BJ (cell line): ENCODE measurements at regions not wholly inside any gene's neighbourhood (a gene's known extent, or its start where the extent isn't known, plus 50 kb on each side); places are given as distances from the start of the nearest gene placed in this dataset.

Experiments used
- CTCF ChIA-PET: fragments of 350-600 bp; formaldehyde crosslinking; extraction: SDS; loops from one replicate; lab custom pipeline; 2021; ENCODE audit warnings: antibody characterized with exemption, inconsistent platforms; lab: Yijun Ruan, JAX
- POLR2A ChIA-PET: fragments of 300-600 bp; sonication (Branson Sonifier 250); formaldehyde crosslinking; extraction: SDS; loops from one replicate; lab custom pipeline; 2021; ENCODE audit warnings: antibody characterized with exemption; lab: Charles Lee
- DNase-seq: peaks from one replicate; pipeline ENCODE4 v3.0.0-alpha.2; 2011; ENCODE audit warnings: low read depth
- H3K27me3 ChIP-seq: 2 replicates; pipeline ENCODE4 v1.6.0; 2011; ENCODE audit warnings: low read length; ENCODE audit not compliant: control insufficient read depth, insufficient read depth
- H3K36me3 ChIP-seq: 2 replicates; pipeline ENCODE4 v1.5.1; 2011; ENCODE audit warnings: low read length; ENCODE audit not compliant: control insufficient read depth, insufficient read depth
- H3K4me3 ChIP-seq: 2 replicates; pipeline ENCODE4 v1.5.1; 2011; ENCODE audit warnings: low read depth, mild to moderate bottlenecking, control low read depth, low read length
- TF ChIP-seq, protein P1 (sequence below): IDR thresholded peaks from 2 replicates; pipeline ENCODE4 v1.5.1; 2011; ENCODE audit warnings: low read depth, mild to moderate bottlenecking, control low read depth, inconsistent platforms, low read length, moderate library complexity; ENCODE audit not compliant: insufficient read depth

- H3K27me3 ChIP-seq: no peaks in the 10 kb centered on the region
- TF ChIP-seq, protein P1, sequence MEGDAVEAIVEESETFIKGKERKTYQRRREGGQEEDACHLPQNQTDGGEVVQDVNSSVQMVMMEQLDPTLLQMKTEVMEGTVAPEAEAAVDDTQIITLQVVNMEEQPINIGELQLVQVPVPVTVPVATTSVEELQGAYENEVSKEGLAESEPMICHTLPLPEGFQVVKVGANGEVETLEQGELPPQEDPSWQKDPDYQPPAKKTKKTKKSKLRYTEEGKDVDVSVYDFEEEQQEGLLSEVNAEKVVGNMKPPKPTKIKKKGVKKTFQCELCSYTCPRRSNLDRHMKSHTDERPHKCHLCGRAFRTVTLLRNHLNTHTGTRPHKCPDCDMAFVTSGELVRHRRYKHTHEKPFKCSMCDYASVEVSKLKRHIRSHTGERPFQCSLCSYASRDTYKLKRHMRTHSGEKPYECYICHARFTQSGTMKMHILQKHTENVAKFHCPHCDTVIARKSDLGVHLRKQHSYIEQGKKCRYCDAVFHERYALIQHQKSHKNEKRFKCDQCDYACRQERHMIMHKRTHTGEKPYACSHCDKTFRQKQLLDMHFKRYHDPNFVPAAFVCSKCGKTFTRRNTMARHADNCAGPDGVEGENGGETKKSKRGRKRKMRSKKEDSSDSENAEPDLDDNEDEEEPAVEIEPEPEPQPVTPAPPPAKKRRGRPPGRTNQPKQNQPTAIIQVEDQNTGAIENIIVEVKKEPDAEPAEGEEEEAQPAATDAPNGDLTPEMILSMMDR: no peak
- ChIA-PET CTCF (interaction anchor here (0.5 to 1.2 kb wide), 3 partner anchors 20 to 390 kb away, joined by 3 to 5 read pairs (median 3); no protein-coding TSS in a partner anchor), POLR2A (no interaction called here)
- H3K36me3 ChIP-seq: no peaks in the 10 kb centered on the region
- H3K4me3 ChIP-seq: no peak overlapping the region
- no peak for DNase-seq
Observed at GRCh38 chr3:170718848-170719247, 133.0 kb upstream of the SLC7A14 start.

DNA sequence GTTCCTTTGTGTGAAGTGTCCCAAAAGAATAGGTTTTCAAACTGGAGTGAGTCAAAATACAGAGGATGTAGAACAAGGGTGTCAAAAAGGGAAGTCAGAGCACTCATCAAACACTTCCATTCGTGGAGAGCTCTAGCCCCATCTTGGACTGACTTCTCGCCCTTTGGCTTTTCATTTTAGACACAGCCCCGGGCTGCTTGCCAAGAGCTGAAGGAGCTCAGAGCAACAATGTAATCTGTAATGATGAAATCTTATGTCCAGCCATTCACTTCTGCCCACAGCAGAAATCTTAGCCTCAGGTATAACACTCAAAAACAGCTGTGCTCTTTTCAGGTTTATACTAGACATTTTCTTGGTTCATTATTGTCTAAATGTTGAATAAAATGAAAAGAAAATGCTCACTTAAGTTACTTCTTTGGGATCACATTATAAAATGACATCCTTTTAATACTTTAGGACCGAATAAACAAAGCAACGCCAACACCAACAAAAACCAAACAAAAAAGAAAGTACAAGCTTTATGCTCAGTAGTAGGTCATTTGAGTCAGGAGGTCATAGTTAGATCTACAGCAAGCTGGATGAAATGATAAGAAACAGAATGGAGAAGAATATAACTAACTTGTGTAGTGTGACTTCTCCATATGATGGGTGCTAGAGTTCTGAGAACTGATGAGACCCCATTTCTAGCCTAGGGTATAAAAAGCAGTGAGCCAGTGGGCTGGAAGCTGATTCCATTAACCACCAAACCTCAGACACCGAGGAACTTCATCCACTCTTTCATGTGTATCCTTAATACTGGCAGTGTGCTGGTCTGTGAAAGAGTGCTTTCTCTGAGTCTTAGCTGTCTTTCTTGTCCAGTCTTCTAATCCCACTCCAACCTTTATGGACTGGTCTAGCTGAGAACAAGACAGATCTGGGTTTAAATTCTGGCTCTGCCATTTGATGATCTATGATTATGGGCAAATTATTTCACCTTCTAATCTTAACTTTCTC lies 131.8 kb upstream of the SLC7A14 start:
- no peaks in the 10 kb centered on the region for H3K27me3 ChIP-seq
- H3K36me3 ChIP-seq: no peaks in the 10 kb centered on the region
- H3K4me3 ChIP-seq: no peak overlapping the region
- TF ChIP-seq, protein P1: no peak
- CTCF ChIA-PET: interaction anchor here (1.0 to 1.7 kb wide), 4 partner anchors 11 to 92 kb away, joined by 3 to 6 read pairs (median 4); no protein-coding TSS in a partner anchor
- POLR2A ChIA-PET: no interaction called here
- no peak for DNase-seq

GRCh38 chr3:170716172-170716805 lies 130.4 kb upstream of the SLC7A14 start:
- Histone ChIP-seq H3K4me3 (no peak overlapping the region), H3K36me3 (no peaks in the 10 kb centered on the region), H3K27me3 (no peaks in the 10 kb centered on the region)
- TF ChIP-seq, protein P1: no peak
- POLR2A ChIA-PET: interaction anchor here (0.7 kb wide), 1 partner anchor 48 kb away, joined by 6 read pairs; no protein-coding TSS in a partner anchor
- CTCF ChIA-PET: interaction anchor here (1.4 to 1.8 kb wide), 3 partner anchors 13 to 93 kb away, joined by 3 to 4 read pairs (median 4); no protein-coding TSS in a partner anchor
- DNase-seq: no peak

DNA sequence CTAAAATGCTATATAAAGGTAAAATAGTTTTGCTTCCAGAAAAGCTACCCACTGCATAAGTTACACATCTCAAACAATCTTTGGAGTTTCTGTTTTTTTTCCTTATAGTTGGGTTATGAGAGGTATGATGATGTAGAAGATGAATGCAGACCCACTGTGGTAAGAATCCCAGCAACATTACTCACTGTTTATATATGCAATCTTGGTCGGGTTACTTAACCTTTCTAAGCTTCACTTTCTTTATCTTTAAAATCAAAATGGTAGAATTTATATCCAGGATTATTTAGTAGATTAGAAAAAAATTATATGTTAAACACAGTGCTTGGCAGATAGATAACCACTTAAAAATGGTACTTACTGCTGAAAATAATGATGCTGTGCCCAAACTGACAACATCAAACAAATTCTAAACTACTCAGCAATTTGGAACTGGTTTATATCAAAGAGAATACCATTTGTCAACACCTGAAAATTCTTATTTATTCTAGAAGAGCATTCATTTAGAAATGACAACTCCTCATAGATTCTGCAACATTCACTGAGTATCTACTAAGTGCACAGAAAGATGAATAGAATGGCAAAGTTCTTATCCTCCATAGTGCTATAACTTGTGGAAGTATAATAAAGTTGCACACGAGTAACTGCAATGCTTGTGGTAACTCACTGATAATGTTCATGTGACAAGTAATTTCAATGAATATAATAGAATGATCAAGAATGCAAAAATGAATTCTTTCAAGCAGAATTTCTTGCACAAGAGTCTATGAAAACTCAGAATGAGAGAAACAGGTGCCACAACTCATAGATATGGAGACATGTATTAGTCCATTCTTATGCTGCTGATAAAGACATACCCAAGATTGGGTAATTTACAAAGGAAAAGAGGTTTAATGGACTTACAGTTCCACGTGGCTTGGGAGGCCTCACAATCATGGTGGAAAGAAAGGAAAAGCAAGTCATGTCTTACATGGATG lies 129.0 kb upstream of the SLC7A14 start:
- TF ChIP-seq, protein P1: no peak
- DNase-seq: no peak
- CTCF ChIA-PET: interaction anchor here (0.6 to 2.9 kb wide), 6 partner anchors 10 to 97 kb away, joined by 3 to 13 read pairs (median 6); no protein-coding TSS in a partner anchor
- Histone ChIP-seq H3K4me3 (no peak overlapping the region), H3K27me3 (no peaks in the 10 kb centered on the region), H3K36me3 (no peaks in the 10 kb centered on the region)
- POLR2A ChIA-PET: no interaction called here
